ENCODE measurements at regions not wholly inside any gene's neighbourhood (a gene's known extent, or its start where the extent isn't known, plus 50 kb on each side); places are given as distances from the start of the nearest gene placed in this dataset.

DNA sequence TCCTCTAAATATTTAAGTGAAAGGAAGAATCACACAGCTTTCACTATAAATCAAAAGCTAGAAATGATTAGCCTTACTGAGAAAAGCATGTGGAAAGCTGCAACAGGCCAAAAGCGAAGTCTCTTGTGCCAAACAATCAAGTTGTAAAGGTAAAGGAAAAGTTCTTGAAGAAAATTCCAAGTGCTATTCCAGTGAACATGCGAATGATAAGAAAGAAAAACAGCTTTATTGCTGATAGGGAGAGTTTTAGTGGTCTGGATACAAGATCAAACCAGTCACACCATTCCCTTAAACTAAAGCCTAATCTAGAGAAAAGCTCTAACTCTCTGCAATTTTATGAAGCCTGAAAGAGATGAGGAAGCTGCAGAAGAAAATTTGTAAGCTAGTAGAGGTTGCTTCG, 190.9 kb downstream of the BTG1 start:
- Mint-ChIP-seq H3K27me3 (ENCODE audit: low read depth) (no peaks in the 10 kb centered on the region), H3K27ac (no peak overlapping the region), H3K9me3 (peaks cover 10% of the 10 kb centered on the region), H3K4me3 (no peak overlapping the region), H3K4me1 (ENCODE audit: low read depth) (peaks cover 6% of the 10 kb centered on the region), H3K36me3 (ENCODE audit: low read depth) (no peaks in the 10 kb centered on the region)
- no peak for DNase-seq
- CTCF ChIA-PET = interaction anchor here (1.0 kb wide), 1 partner anchor 11 kb away, joined by 3 read pairs; no protein-coding TSS in a partner anchor
- intact Hi-C loops (cut with micrococcal nuclease) = no loop called here

DNA sequence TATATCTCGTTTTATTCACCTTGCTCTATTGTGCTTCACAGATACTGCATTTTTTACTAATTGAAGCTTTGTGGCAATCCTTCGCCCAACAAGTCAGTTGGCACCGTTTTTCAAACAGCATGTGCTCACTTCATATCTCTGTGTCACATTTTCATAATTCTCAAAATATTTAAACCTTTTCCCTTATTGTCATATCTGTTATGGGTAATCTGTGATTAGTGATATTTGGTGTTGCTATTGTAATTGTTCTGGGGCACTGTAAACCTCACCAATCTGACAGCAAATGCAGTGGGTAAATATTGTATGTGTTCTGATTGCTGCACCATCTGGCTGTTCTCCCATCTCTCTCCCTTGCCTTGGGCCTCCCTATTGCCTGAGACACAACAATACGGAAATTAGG, 191.3 kb downstream of the BTG1 start:
- Mint-ChIP-seq H3K27me3 (ENCODE audit: low read depth) (no peaks in the 10 kb centered on the region), H3K4me1 (ENCODE audit: low read depth) (peaks cover 7% of the 10 kb centered on the region), H3K27ac (no peak overlapping the region), H3K9me3 (peaks cover 10% of the 10 kb centered on the region), H3K36me3 (ENCODE audit: low read depth) (no peaks in the 10 kb centered on the region), H3K4me3 (no peak overlapping the region)
- intact Hi-C loops (cut with micrococcal nuclease) = no loop called here
- DNase-seq = no peak
- CTCF ChIA-PET = interaction anchor here (1.0 kb wide), 1 partner anchor 12 kb away, joined by 3 read pairs; no protein-coding TSS in a partner anchor

DNA sequence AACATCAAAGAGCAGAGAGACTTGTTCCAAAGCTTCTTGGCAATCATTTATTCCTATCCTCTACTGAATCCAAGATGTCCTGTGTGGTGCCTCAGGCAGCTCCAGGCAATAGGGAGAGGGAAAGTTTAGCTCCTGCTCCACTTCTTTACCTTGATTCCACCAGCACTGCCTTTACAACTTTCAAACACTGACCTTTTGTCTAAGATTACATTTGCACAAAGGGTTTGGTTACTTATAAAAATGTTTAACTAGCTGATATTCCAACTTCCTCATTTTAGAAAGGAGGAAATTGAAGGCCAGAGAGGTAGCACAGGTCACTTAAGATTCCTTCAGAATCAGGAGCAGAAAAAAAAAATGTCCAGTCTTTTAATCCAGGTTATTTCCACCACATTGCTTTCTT, 192.7 kb downstream of the BTG1 start:
- H3K4me3 Mint-ChIP-seq = no peak overlapping the region
- H3K36me3 Mint-ChIP-seq (ENCODE audit: low read depth) = no peaks in the 10 kb centered on the region
- peaks cover 10% of the 10 kb centered on the region for H3K9me3 Mint-ChIP-seq
- DNase-seq = no peak
- no peak overlapping the region for H3K27ac Mint-ChIP-seq
- CTCF ChIA-PET = interaction anchor here (0.7 to 1.3 kb wide), 2 partner anchors 13 to 70 kb away, joined by 3 to 4 read pairs; no protein-coding TSS in a partner anchor
- intact Hi-C loops (cut with micrococcal nuclease) = no loop called here
- H3K4me1 Mint-ChIP-seq (ENCODE audit: low read depth) = peaks cover 7% of the 10 kb centered on the region
- H3K27me3 Mint-ChIP-seq (ENCODE audit: low read depth) = no peaks in the 10 kb centered on the region

DNA sequence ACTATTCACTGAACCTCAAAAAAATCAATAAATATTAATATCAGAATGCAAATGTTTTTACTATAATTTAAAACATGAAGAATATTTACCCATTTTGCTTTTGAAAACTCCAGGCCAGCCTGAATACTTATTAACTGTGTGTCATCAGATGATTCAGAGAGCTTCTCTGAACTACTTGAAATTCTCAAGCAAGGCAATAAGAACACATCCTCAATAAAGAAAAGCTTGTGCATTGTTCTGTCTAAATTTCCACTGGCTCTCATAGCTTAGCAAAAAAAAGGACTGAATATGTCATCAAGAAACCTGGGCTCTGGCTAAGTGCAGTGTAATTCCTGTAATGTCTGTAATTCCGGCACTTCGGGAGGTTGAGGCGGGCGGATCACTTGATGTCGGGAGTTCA, 194.1 kb downstream of the BTG1 start:
- Mint-ChIP-seq H3K27me3 (ENCODE audit: low read depth) (no peaks in the 10 kb centered on the region), H3K36me3 (ENCODE audit: low read depth) (no peaks in the 10 kb centered on the region), H3K27ac (no peak overlapping the region), H3K4me3 (no peak overlapping the region), H3K9me3 (peaks cover 6% of the 10 kb centered on the region), H3K4me1 (ENCODE audit: low read depth) (peaks cover 13% of the 10 kb centered on the region)
- no peak for DNase-seq
- intact Hi-C loops (cut with micrococcal nuclease) = no loop called here
- CTCF ChIA-PET = interaction anchor here (0.5 to 0.7 kb wide), 2 partner anchors 109 to 218 kb away, joined by 3 read pairs; no protein-coding TSS in a partner anchor

DNA sequence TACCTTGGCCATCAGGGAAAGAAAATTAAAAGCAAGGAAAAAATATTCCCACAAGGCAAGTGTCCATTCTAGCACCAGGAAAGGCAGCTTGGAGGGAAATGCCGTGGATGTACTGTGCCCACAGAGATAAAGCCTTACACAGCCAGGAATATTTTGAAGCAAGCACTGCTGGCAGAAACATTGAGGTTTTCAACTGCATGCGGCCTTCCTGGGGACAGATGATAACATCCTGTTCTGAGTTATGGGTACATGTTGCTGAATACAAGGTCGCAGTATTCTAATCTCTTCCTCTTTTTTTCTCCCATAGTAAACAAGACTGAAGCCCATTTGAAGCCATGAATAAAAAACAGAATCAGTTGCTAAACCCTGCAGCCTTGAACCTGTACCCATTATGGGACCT, 197.1 kb downstream of the BTG1 start:
- Mint-ChIP-seq H3K27ac (no peak overlapping the region), H3K4me3 (no peak overlapping the region), H3K27me3 (ENCODE audit: low read depth) (no peaks in the 10 kb centered on the region), H3K9me3 (no peaks in the 10 kb centered on the region), H3K4me1 (ENCODE audit: low read depth) (peaks cover 11% of the 10 kb centered on the region), H3K36me3 (ENCODE audit: low read depth) (no peaks in the 10 kb centered on the region)
- no peak for DNase-seq
- intact Hi-C loops (cut with micrococcal nuclease) = no loop called here
- CTCF ChIA-PET = no interaction called here

DNA sequence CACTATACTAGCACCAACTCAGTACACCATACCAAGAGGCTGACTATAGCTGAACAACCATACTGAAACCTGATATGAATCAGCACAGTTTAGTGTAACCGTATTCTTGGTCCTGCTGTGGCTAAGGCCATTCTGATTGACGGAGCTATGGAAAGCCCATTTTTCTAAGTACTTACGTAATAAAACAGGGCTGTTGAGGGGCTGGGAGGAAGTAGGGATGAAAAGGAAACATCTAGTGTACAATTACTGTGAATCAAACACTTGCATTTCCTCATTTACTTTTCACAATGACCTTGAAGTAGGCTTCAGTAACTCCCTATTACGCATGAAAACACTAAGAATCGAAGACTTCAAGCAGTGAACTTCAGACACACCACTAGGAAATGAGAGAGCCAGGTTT, 198.2 kb downstream of the BTG1 start:
- Mint-ChIP-seq H3K9me3 (peaks cover 3% of the 10 kb centered on the region), H3K4me1 (ENCODE audit: low read depth) (peaks cover 11% of the 10 kb centered on the region), H3K27me3 (ENCODE audit: low read depth) (no peaks in the 10 kb centered on the region), H3K27ac (no peak overlapping the region), H3K4me3 (no peak overlapping the region), H3K36me3 (ENCODE audit: low read depth) (no peaks in the 10 kb centered on the region)
- DNase-seq = no peak
- CTCF ChIA-PET = no interaction called here
- intact Hi-C loops (cut with micrococcal nuclease) = no loop called here

DNA sequence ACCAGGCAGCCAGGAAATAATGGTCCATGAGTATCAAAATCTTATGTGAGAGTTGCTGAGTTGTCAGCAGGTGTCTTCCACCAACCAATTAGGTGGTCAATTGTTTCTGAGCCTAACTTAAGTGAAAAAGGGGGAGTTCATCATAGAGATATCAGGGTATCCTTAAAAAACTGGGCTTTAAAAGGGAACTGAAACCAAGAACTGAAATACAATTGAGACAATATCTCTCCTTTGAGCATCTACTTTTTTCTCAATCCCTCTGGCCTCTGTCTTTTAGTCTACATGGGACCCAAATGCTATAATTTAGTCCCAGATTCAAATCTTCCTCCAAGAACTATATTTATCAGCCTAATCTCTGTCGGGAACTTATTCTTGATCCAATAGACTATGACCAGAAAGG, 201.0 kb downstream of the BTG1 start:
- Mint-ChIP-seq H3K4me1 (ENCODE audit: low read depth) (peaks cover 11% of the 10 kb centered on the region), H3K27me3 (ENCODE audit: low read depth) (no peaks in the 10 kb centered on the region), H3K27ac (no peak overlapping the region), H3K4me3 (no peak overlapping the region), H3K36me3 (ENCODE audit: low read depth) (no peaks in the 10 kb centered on the region), H3K9me3 (peaks cover 5% of the 10 kb centered on the region)
- CTCF ChIA-PET = interaction anchor here (0.8 kb wide), 1 partner anchor 99 kb away, joined by 3 read pairs; no protein-coding TSS in a partner anchor
- intact Hi-C loops (cut with micrococcal nuclease) = no loop called here
- no peak for DNase-seq

DNA sequence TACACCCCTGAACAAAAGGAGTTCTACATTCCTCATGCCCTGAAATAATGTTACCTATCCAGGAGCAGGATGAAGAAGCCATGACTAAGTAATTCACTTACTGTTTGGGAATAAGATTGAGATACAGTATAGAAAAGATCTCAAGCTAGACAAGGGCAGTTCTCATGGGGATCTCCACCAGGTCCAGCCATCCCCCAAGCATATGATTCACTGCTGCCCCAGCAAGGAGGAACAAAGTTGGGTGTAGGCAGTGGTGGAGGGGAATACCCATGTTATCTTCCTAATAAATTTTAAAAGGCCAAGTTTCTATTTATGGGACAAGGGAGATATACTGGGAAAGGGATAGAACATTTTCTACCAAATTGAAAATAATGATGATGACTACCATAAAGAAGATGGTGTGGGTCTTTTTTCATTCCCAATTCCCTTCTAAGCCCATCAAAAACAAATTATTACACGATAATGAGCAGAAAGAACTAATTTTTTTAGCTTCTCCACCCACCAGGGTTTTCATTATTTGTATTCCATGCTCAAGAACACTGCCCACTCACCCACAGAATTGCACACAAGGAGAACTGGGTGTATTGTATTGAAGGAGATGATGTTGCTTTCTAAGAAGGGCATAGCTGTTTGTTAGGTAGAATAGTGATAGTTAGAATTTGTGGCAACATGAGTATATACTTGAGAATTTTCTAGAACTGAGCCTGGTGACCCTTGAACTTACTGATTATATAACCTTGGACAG, 204.6 kb downstream of the BTG1 start:
- Mint-ChIP-seq H3K36me3 (ENCODE audit: low read depth) (no peaks in the 10 kb centered on the region), H3K4me3 (no peak overlapping the region), H3K9me3 (peaks cover 5% of the 10 kb centered on the region), H3K27ac (no peak overlapping the region), H3K27me3 (ENCODE audit: low read depth) (no peaks in the 10 kb centered on the region), H3K4me1 (ENCODE audit: low read depth) (peaks cover 1% of the 10 kb centered on the region)
- intact Hi-C loops (cut with micrococcal nuclease) = no loop called here
- DNase-seq = no peak
- CTCF ChIA-PET = interaction anchor here (1.3 kb wide), 1 partner anchor 10 kb away, joined by 3 read pairs; no protein-coding TSS in a partner anchor

DNA sequence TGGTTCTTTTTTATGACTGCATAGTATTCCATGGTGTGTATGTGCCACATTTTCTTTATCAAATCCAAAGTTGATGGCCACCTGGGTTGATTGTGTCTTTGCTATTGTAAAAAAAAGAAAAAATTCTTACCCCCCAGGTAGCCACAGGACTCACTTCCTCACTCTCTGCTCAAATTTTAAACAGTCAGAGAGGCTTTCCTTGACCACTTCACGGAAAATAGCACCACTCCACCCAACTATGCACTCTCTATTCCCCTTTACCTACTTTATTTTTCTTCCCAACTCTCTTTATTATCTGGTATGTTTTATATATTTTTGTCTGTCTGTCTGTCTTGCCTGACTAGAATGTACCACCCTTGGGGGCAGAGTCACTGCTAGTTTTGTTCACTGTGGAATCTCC, 205.3 kb downstream of the BTG1 start:
- CTCF ChIA-PET = interaction anchor here (1.3 kb wide), 1 partner anchor 9 kb away, joined by 3 read pairs; no protein-coding TSS in a partner anchor
- no peak overlapping the region for H3K4me3 Mint-ChIP-seq
- intact Hi-C loops (cut with micrococcal nuclease) = no loop called here
- H3K9me3 Mint-ChIP-seq = peaks cover 5% of the 10 kb centered on the region
- no peak for DNase-seq
- H3K4me1 Mint-ChIP-seq (ENCODE audit: low read depth) = peaks cover 2% of the 10 kb centered on the region
- H3K27ac Mint-ChIP-seq = no peak overlapping the region
- no peaks in the 10 kb centered on the region for H3K36me3 Mint-ChIP-seq (ENCODE audit: low read depth)
- H3K27me3 Mint-ChIP-seq (ENCODE audit: low read depth) = no peaks in the 10 kb centered on the region

DNA sequence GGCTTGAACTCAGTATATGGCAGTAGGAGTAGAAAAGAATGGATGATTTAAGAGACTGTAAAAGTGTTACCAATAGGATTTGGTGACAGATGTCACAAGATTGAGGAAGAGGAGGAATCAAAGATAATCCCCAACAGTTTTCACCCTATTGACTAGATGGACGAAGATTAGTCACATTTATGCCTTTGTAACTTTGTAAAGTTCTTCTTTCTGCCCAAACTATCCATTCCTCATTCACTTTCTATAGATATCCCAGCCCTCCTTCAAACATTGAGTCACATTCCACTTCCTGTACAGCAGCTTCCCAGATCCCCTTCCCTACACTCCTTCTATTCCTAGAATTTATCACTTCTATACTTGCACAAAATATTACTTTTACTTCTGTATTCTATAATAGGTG, 207.9 kb downstream of the BTG1 start:
- no peaks in the 10 kb centered on the region for H3K27me3 Mint-ChIP-seq (ENCODE audit: low read depth)
- no peaks in the 10 kb centered on the region for H3K36me3 Mint-ChIP-seq (ENCODE audit: low read depth)
- CTCF ChIA-PET = no interaction called here
- intact Hi-C loops (cut with micrococcal nuclease) = no loop called here
- H3K4me3 Mint-ChIP-seq = no peak overlapping the region
- H3K9me3 Mint-ChIP-seq = peaks cover 4% of the 10 kb centered on the region
- peaks cover 4% of the 10 kb centered on the region for H3K4me1 Mint-ChIP-seq (ENCODE audit: low read depth)
- no peak overlapping the region for H3K27ac Mint-ChIP-seq
- DNase-seq = no peak

DNA sequence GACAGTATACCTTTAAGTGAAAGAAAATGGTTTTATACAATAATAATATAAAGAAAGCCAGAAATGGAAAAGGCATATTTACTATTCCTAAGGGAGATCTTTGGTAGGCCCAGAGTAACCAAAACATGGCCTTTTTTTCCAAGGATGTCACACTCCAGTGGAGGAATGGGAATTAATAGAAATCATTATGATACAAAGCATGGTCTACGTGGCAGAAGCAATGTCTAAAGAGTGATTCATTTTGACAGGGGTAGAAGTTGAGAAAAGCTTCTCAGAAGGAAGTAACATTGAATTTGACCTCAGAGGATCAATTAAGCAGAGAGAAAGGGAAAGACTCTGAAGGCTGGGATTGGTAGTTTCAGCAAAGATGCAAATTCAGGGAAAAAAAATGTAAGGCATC, 208.6 kb downstream of the BTG1 start:
- intact Hi-C loops (cut with micrococcal nuclease) = no loop called here
- no peaks in the 10 kb centered on the region for H3K27me3 Mint-ChIP-seq (ENCODE audit: low read depth)
- peaks cover 1% of the 10 kb centered on the region for H3K9me3 Mint-ChIP-seq
- peaks cover 4% of the 10 kb centered on the region for H3K4me1 Mint-ChIP-seq (ENCODE audit: low read depth)
- H3K4me3 Mint-ChIP-seq = no peak overlapping the region
- CTCF ChIA-PET = no interaction called here
- no peaks in the 10 kb centered on the region for H3K36me3 Mint-ChIP-seq (ENCODE audit: low read depth)
- DNase-seq = no peak
- H3K27ac Mint-ChIP-seq = no peak overlapping the region

DNA sequence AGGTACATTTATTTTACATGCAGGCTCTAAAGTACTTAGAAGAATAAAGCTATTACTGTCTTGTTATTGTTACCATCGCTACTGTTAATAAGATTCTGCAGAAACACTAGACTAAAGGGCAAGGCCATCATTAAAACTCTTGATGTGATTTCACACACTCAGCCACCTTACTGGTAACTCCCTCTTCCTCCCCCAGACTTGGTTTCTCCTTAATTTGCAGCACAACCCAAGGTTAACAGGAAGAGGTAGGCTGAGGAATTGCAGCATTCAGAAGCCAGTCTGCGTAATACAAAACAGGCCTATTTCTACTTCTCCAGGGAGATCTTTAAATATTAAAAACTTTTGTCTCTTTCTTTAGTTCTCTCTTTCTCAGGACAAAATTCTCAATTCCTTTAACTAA, 210.3 kb downstream of the BTG1 start:
- CTCF ChIA-PET = interaction anchor here (0.6 kb wide), 1 partner anchor 23 kb away, joined by 3 read pairs; no protein-coding TSS in a partner anchor
- intact Hi-C loops (cut with micrococcal nuclease) = no loop called here
- H3K27ac Mint-ChIP-seq = no peak overlapping the region
- no peaks in the 10 kb centered on the region for H3K27me3 Mint-ChIP-seq (ENCODE audit: low read depth)
- no peaks in the 10 kb centered on the region for H3K9me3 Mint-ChIP-seq
- H3K4me1 Mint-ChIP-seq (ENCODE audit: low read depth) = peaks cover 6% of the 10 kb centered on the region
- H3K36me3 Mint-ChIP-seq (ENCODE audit: low read depth) = no peaks in the 10 kb centered on the region
- no peak for DNase-seq
- no peak overlapping the region for H3K4me3 Mint-ChIP-seq

DNA sequence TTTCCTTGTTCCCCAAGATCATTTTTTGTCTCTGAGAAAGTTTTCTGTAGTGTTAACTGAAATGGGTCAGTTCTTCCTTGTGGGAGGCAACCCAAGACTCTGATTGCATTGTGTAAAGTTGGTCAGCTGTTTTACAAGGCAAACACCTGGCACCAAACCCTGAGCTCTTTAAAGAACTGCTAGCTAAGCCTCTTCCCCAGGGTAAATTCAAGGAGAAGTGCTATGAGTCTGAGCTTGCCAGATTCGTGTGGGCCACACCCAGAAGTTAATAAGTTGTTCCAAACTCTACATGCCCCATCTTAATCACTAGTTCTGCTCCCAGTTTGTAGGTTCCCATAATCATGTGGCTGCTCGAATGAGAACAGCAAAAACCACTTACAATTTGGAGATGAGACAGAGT, 214.5 kb downstream of the BTG1 start:
- Mint-ChIP-seq H3K36me3 (ENCODE audit: low read depth) (no peaks in the 10 kb centered on the region), H3K4me1 (ENCODE audit: low read depth) (peaks cover 4% of the 10 kb centered on the region), H3K4me3 (no peak overlapping the region), H3K27me3 (ENCODE audit: low read depth) (no peaks in the 10 kb centered on the region), H3K9me3 (no peaks in the 10 kb centered on the region), H3K27ac (no peak overlapping the region)
- CTCF ChIA-PET = interaction anchor here (0.6 to 1.1 kb wide), 3 partner anchors 9 to 409 kb away, joined by 3 read pairs; no protein-coding TSS in a partner anchor
- DNase-seq = no peak
- intact Hi-C loops (cut with micrococcal nuclease) = no loop called here

Measured in activated naive CD4-positive, alpha-beta T cell treated with anti-CD3 and anti-CD28 coated beads for 36 hours (primary cell).